HK-2 (cell line): ENCODE measurements at regions not wholly inside any gene's neighbourhood (a gene's known extent, or its start where the extent isn't known, plus 50 kb on each side); places are given as distances from the start of the nearest gene placed in this dataset.
"Not testable (repeated sequence)": the region's sequence is repeated elsewhere in the genome, so short reads cannot be mapped to it uniquely, and the experiment has no call there.

Experiments
- DNase-seq: peaks from one replicate; pipeline ENCODE4 v3.0.0-alpha.2; 2018; ENCODE audit not compliant: unreplicated experiment

GRCh38 chr9:24351258-24351657 lies 194.4 kb downstream of the IZUMO3 start:
- DNase-seq = no peak

- DNase-seq = no peak
These were observed 203.2 kb downstream of the IZUMO3 start for GRCh38 chr9:24342457-24342856.

GRCh38 chr9:24333629-24334028 lies 212.1 kb downstream of the IZUMO3 start:
- DNase-seq = no peak

- DNase-seq = no peak
These were observed 246.8 kb downstream of the IZUMO3 start for GRCh38 chr9:24298912-24299311.

GRCh38 chr9:24297931-24298330 lies 247.8 kb downstream of the IZUMO3 start:
- DNase-seq = no peak

GRCh38 chr9:24296124-24296523 lies 249.6 kb downstream of the IZUMO3 start:
- no peak for DNase-seq

GRCh38 chr9:24293386-24293785 lies 252.3 kb downstream of the IZUMO3 start:
- no peak for DNase-seq

- no peak for DNase-seq
These were observed 258.9 kb downstream of the IZUMO3 start for GRCh38 chr9:24286761-24287160.

GRCh38 chr9:24258626-24259025 lies 287.1 kb downstream of the IZUMO3 start:
- DNase-seq = no peak

- no peak for DNase-seq
These were observed 288.0 kb downstream of the IZUMO3 start for GRCh38 chr9:24257726-24258125.

GRCh38 chr9:24245988-24246387 lies 299.7 kb downstream of the IZUMO3 start:
- no peak for DNase-seq

GRCh38 chr9:24242576-24242975 lies 303.1 kb downstream of the IZUMO3 start:
- no peak for DNase-seq

GRCh38 chr9:24218656-24219055 lies 327.0 kb downstream of the IZUMO3 start:
- DNase-seq = no peak

GRCh38 chr9:24210641-24211040 lies 335.1 kb downstream of the IZUMO3 start:
- DNase-seq = no peak

GRCh38 chr9:24189986-24190385 lies 355.7 kb downstream of the IZUMO3 start:
- no peak for DNase-seq

GRCh38 chr9:24180572-24180971 lies 354.5 kb upstream of the ELAVL2 start:
- DNase-seq = not testable (repeated sequence)

- no peak for DNase-seq
These were observed 318.8 kb upstream of the ELAVL2 start for GRCh38 chr9:24144796-24145195.

GRCh38 chr9:24135072-24135471 lies 309.0 kb upstream of the ELAVL2 start:
- DNase-seq = not testable (repeated sequence)

- DNase-seq = no peak
These were observed 306.2 kb upstream of the ELAVL2 start for GRCh38 chr9:24132244-24132643.

- DNase-seq = no peak
These were observed 301.5 kb upstream of the ELAVL2 start for GRCh38 chr9:24127519-24127918.

GRCh38 chr9:24118190-24118589 lies 292.1 kb upstream of the ELAVL2 start:
- DNase-seq = peak; percentile 4

- no peak for DNase-seq
These were observed 270.7 kb upstream of the ELAVL2 start for GRCh38 chr9:24096756-24097155.

- DNase-seq = no peak
These were observed 269.2 kb upstream of the ELAVL2 start for GRCh38 chr9:24095246-24095645.

- DNase-seq = no peak
These were observed 264.5 kb upstream of the ELAVL2 start for GRCh38 chr9:24090566-24090965.

GRCh38 chr9:24073666-24074065 lies 247.6 kb upstream of the ELAVL2 start:
- DNase-seq = no peak
